ENCODE measurements at regions not wholly inside any gene's neighbourhood (a gene's known extent, or its start where the extent isn't known, plus 50 kb on each side); places are given as distances from the start of the nearest gene placed in this dataset.

DNA sequence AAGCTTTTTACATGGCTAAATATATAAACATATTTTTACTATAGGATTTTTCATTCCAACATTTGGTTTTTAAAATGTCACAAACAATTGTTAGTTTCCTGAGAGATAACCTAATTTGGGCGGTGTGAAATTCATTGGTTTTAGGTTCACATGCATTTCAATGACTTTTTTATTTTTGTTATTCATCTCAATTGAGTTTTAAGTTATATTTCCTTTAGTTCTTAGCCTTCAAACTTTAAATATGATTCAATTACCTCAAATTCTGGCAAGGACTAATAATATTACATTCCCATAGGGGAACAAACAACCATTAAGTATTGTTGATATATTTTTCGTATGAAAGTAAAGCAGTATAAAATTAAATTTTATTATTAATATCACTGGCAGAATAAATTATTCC, 265.3 kb downstream of the SLITRK6 start:
- Mint-ChIP-seq H3K36me3 (ENCODE audit: low read depth) (no peaks in the 10 kb centered on the region), H3K4me3 (no peak overlapping the region), H3K9me3 (no peaks in the 10 kb centered on the region), H3K4me1 (peaks cover 3% of the 10 kb centered on the region; the same call in 2 of the 3 replicates), H3K27me3 (ENCODE audit: insufficient read depth, low read depth, poor library complexity) (no peaks in the 10 kb centered on the region), H3K27ac (no peak overlapping the region)
- Histone ChIP-seq H3K36me3 (ENCODE audit: insufficient read depth) (no peaks in the 10 kb centered on the region), H3K4me3 (no peak overlapping the region), H3K4me2 (no peak overlapping the region), H3K9me2 (ENCODE audit: insufficient read depth) (no peaks in the 10 kb centered on the region), H3K27me3 (ENCODE audit: insufficient read depth) (no peaks in the 10 kb centered on the region), H2AFZ (no peak overlapping the region), H3K4me1 (ENCODE audit: insufficient read depth) (no peaks in the 10 kb centered on the region), H3K27ac (ENCODE audit: low read depth) (no peak overlapping the region), H4K20me1 (replicated peaks; ENCODE audit: insufficient read depth) (no peaks in the 10 kb centered on the region), H3K79me2 (replicated peaks; ENCODE audit: insufficient read depth) (no peaks in the 10 kb centered on the region), H3F3A (replicated peaks; ENCODE audit: low read depth) (no peaks in the 10 kb centered on the region)
- no peak for TF ChIP-seq CREB1 (CRISPR knock-in tag; IDR thresholded peaks at IDR 0.05; ENCODE audit: low read depth)
- TF ChIP-seq EZH2phosphoT487 (IDR thresholded peaks at IDR 0.05; ENCODE audit: unreplicated experiment), result no peak
- TF ChIP-seq JUNB (IDR thresholded peaks at IDR 0.05; ENCODE audit: unreplicated experiment), result no peak
- no peak for DNase-seq (ENCODE audit: low spot score)
- ATAC-seq, result no peak

GRCh38 chr13:85529218-85529594, 270.0 kb downstream of the SLITRK6 start:
- Histone ChIP-seq H3K4me2 (no peak overlapping the region), H3K9me2 (ENCODE audit: insufficient read depth) (no peaks in the 10 kb centered on the region), H2AFZ (peak overlapping the region; percentile 6; the same call in 1 of the 2 replicates), H3K27me3 (ENCODE audit: insufficient read depth) (no peaks in the 10 kb centered on the region), H3F3A (replicated peaks; ENCODE audit: low read depth) (no peaks in the 10 kb centered on the region), H4K20me1 (replicated peaks; ENCODE audit: insufficient read depth) (no peaks in the 10 kb centered on the region), H3K4me1 (ENCODE audit: insufficient read depth) (no peaks in the 10 kb centered on the region), H3K4me3 (no peak overlapping the region), H3K36me3 (ENCODE audit: insufficient read depth) (no peaks in the 10 kb centered on the region), H3K27ac (ENCODE audit: low read depth) (no peak overlapping the region), H3K79me2 (replicated peaks; ENCODE audit: insufficient read depth) (no peaks in the 10 kb centered on the region)
- Mint-ChIP-seq H3K27ac (no peak overlapping the region), H3K4me1 (peaks cover 3% of the 10 kb centered on the region; the same call in 2 of the 3 replicates), H3K36me3 (ENCODE audit: low read depth) (no peaks in the 10 kb centered on the region), H3K4me3 (no peak overlapping the region), H3K9me3 (no peaks in the 10 kb centered on the region), H3K27me3 (ENCODE audit: insufficient read depth, low read depth, poor library complexity) (no peaks in the 10 kb centered on the region)
- ATAC-seq (no peak), DNase-seq (ENCODE audit: low spot score) (no peak)
- no peak for TF ChIP-seq ZNF114 (CRISPR knock-in tag; IDR thresholded peaks at IDR 0.05)
- TF ChIP-seq, protein P1, sequence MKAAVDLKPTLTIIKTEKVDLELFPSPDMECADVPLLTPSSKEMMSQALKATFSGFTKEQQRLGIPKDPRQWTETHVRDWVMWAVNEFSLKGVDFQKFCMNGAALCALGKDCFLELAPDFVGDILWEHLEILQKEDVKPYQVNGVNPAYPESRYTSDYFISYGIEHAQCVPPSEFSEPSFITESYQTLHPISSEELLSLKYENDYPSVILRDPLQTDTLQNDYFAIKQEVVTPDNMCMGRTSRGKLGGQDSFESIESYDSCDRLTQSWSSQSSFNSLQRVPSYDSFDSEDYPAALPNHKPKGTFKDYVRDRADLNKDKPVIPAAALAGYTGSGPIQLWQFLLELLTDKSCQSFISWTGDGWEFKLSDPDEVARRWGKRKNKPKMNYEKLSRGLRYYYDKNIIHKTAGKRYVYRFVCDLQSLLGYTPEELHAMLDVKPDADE (IDR thresholded peaks at IDR 0.05), result no peak
- no peak for TF ChIP-seq EZH2 (IDR thresholded peaks at IDR 0.05; ENCODE audit: low read depth, unreplicated experiment)
- TF ChIP-seq, protein P2, sequence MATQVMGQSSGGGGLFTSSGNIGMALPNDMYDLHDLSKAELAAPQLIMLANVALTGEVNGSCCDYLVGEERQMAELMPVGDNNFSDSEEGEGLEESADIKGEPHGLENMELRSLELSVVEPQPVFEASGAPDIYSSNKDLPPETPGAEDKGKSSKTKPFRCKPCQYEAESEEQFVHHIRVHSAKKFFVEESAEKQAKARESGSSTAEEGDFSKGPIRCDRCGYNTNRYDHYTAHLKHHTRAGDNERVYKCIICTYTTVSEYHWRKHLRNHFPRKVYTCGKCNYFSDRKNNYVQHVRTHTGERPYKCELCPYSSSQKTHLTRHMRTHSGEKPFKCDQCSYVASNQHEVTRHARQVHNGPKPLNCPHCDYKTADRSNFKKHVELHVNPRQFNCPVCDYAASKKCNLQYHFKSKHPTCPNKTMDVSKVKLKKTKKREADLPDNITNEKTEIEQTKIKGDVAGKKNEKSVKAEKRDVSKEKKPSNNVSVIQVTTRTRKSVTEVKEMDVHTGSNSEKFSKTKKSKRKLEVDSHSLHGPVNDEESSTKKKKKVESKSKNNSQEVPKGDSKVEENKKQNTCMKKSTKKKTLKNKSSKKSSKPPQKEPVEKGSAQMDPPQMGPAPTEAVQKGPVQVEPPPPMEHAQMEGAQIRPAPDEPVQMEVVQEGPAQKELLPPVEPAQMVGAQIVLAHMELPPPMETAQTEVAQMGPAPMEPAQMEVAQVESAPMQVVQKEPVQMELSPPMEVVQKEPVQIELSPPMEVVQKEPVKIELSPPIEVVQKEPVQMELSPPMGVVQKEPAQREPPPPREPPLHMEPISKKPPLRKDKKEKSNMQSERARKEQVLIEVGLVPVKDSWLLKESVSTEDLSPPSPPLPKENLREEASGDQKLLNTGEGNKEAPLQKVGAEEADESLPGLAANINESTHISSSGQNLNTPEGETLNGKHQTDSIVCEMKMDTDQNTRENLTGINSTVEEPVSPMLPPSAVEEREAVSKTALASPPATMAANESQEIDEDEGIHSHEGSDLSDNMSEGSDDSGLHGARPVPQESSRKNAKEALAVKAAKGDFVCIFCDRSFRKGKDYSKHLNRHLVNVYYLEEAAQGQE (IDR thresholded peaks at IDR 0.05; ENCODE audit: unreplicated experiment), result no peak
- TF ChIP-seq STAT1 (IDR thresholded peaks at IDR 0.05; ENCODE audit: unreplicated experiment), result no peak
- TF ChIP-seq, protein P3, sequence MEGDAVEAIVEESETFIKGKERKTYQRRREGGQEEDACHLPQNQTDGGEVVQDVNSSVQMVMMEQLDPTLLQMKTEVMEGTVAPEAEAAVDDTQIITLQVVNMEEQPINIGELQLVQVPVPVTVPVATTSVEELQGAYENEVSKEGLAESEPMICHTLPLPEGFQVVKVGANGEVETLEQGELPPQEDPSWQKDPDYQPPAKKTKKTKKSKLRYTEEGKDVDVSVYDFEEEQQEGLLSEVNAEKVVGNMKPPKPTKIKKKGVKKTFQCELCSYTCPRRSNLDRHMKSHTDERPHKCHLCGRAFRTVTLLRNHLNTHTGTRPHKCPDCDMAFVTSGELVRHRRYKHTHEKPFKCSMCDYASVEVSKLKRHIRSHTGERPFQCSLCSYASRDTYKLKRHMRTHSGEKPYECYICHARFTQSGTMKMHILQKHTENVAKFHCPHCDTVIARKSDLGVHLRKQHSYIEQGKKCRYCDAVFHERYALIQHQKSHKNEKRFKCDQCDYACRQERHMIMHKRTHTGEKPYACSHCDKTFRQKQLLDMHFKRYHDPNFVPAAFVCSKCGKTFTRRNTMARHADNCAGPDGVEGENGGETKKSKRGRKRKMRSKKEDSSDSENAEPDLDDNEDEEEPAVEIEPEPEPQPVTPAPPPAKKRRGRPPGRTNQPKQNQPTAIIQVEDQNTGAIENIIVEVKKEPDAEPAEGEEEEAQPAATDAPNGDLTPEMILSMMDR (conservative IDR thresholded peaks at IDR 0.05; ENCODE audit: low read depth in 2 of 2), result no peak
- TF ChIP-seq JUNB (IDR thresholded peaks at IDR 0.05; ENCODE audit: unreplicated experiment), result no peak
- no peak for TF ChIP-seq ZNF462 (CRISPR knock-in tag; IDR thresholded peaks at IDR 0.05)
